OCI-LY1 (cell line): ENCODE measurements at regions not wholly inside any gene's neighbourhood (a gene's known extent, or its start where the extent isn't known, plus 50 kb on each side); places are given as distances from the start of the nearest gene placed in this dataset.

ENCODE experiments used
- H2AFZ ChIP-seq: fragments of 200-600 bp; sonication (generic), shearing (Covaris generic); 2 replicates; pipeline ENCODE4 v1.6.0; 2014; ENCODE audit warnings: antibody characterized with exemption, mild to moderate bottlenecking, low read length
- H3F3A ChIP-seq: fragments of 200-600 bp; sonication (generic), shearing (Covaris generic); 2 replicates; pipeline ENCODE4 v1.6.0; 2014; ENCODE audit warnings: mild to moderate bottlenecking, antibody characterized with exemption, low read length, moderate library complexity; ENCODE audit not compliant: insufficient read depth
- H3K27ac ChIP-seq: fragments of 200-600 bp; sonication (generic); 2 replicates; pipeline ENCODE4 v1.5.1; 2014; ENCODE audit warnings: low read length, mixed run types, mild to moderate bottlenecking, low read depth; ENCODE audit not compliant: poor library complexity, severe bottlenecking
- H3K27me3 ChIP-seq: fragments of 200-600 bp; sonication (generic); 2 replicates; pipeline ENCODE4 v1.6.0; 2014; ENCODE audit warnings: antibody characterized with exemption, mild to moderate bottlenecking, low read length, moderate library complexity; ENCODE audit not compliant: insufficient read depth
- H3K36me3 ChIP-seq: fragments of 200-600 bp; sonication (generic); 2 replicates; pipeline ENCODE4 v1.6.1; 2014; ENCODE audit warnings: mild to moderate bottlenecking, antibody characterized with exemption, low read length, moderate library complexity, mixed read lengths; ENCODE audit not compliant: insufficient read depth
- H3K4me1 ChIP-seq: fragments of 200-600 bp; sonication (generic); 2 replicates; pipeline ENCODE4 v1.5.1; 2014; ENCODE audit warnings: mild to moderate bottlenecking, low read length, moderate library complexity; ENCODE audit not compliant: insufficient read depth, severe bottlenecking
- H3K4me2 ChIP-seq: fragments of 200-600 bp; sonication (generic), shearing (Covaris generic); 2 replicates; pipeline ENCODE4 v1.6.1; 2014; ENCODE audit warnings: low read length
- H3K4me3 ChIP-seq: fragments of 200-600 bp; sonication (generic); 2 replicates; pipeline ENCODE4 v1.5.1; 2014; ENCODE audit warnings: low read length, low read depth, mild to moderate bottlenecking, mixed read lengths; ENCODE audit not compliant: poor library complexity, severe bottlenecking
- H3K79me2 ChIP-seq: fragments of 200-600 bp; shearing (Covaris generic); 2 replicates; pipeline ENCODE4 v1.6.1; 2016; ENCODE audit warnings: mixed run types, low read length, mixed read lengths; ENCODE audit not compliant: insufficient read depth
- H3K9ac ChIP-seq: fragments of 200-600 bp; sonication (generic), shearing (Covaris generic); 2 replicates; pipeline ENCODE4 v1.6.1; 2014; ENCODE audit warnings: mild to moderate bottlenecking, low read length, mixed read lengths
- H3K9me2 ChIP-seq: fragments of 200-600 bp; sonication (generic), shearing (Covaris generic); 2 replicates; pipeline ENCODE4 v1.6.1; 2014; ENCODE audit warnings: low read depth, mild to moderate bottlenecking, low read length, mixed read lengths
- H3K9me3 ChIP-seq: fragments of 200-600 bp; shearing (Covaris generic); 2 replicates; pipeline ENCODE4 v1.6.1; 2014; ENCODE audit warnings: low read length, mixed read lengths
- H4K20me1 ChIP-seq: fragments of 200-600 bp; sonication (generic), shearing (Covaris generic); 2 replicates; pipeline ENCODE4 v1.6.0; 2016; ENCODE audit warnings: mild to moderate bottlenecking, low read length; ENCODE audit not compliant: insufficient read depth
- CTCF ChIP-seq: fragments of 200-600 bp; sonication (generic), shearing (Covaris generic); IDR thresholded peaks from 2 replicates; pipeline ENCODE4 v1.5.1; 2017; ENCODE audit warnings: mild to moderate bottlenecking, antibody characterized with exemption, low read length, moderate library complexity, mixed read lengths
- EZH2 ChIP-seq: fragments of 200-600 bp; sonication (generic), shearing (Covaris generic); IDR thresholded peaks from 2 replicates; pipeline ENCODE4 v1.8.0; 2017; ENCODE audit warnings: borderline replicate concordance, mixed run types, mild to moderate bottlenecking, antibody characterized with exemption, low read length, moderate library complexity, mixed read lengths

- no peaks in the 10 kb centered on the region for H3K27me3 ChIP-seq
- H3K36me3 ChIP-seq, result no peaks in the 10 kb centered on the region
- H3K9ac ChIP-seq, result no peak overlapping the region
- H3K4me2 ChIP-seq, result peak overlapping the region; percentile 43
- no peaks in the 10 kb centered on the region for H4K20me1 ChIP-seq
- TF ChIP-seq EZH2, result no peak
- no peak for TF ChIP-seq CTCF
- H3K9me2 ChIP-seq, result no peaks in the 10 kb centered on the region
- no peaks in the 10 kb centered on the region for H3K79me2 ChIP-seq
- peaks cover 22% of the 10 kb centered on the region for H3K4me1 ChIP-seq
- no peaks in the 10 kb centered on the region for H3K9me3 ChIP-seq
- no peak overlapping the region for H2AFZ ChIP-seq
- no peak overlapping the region for H3K4me3 ChIP-seq
- H3K27ac ChIP-seq, result peak overlapping the region; percentile 16
- H3F3A ChIP-seq, result no peaks in the 10 kb centered on the region
These were observed 198.8 kb upstream of the PREP start for GRCh38 chr6:105601541-105602236.

- Histone ChIP-seq H2AFZ (no peak overlapping the region), H3K9me3 (no peaks in the 10 kb centered on the region), H3K4me2 (no peak overlapping the region), H3K79me2 (no peaks in the 10 kb centered on the region), H3K27me3 (no peaks in the 10 kb centered on the region), H3K9ac (no peak overlapping the region), H3F3A (no peaks in the 10 kb centered on the region), H3K36me3 (no peaks in the 10 kb centered on the region), H3K27ac (no peak overlapping the region), H4K20me1 (no peaks in the 10 kb centered on the region), H3K4me3 (no peak overlapping the region), H3K9me2 (no peaks in the 10 kb centered on the region), H3K4me1 (peaks cover 25% of the 10 kb centered on the region)
- TF ChIP-seq CTCF (no peak), EZH2 (no peak)
These were observed 197.7 kb upstream of the PREP start for GRCh38 chr6:105600336-105601260.

- TF ChIP-seq CTCF (no peak), EZH2 (no peak)
- H3K4me1 ChIP-seq, result peaks cover 42% of the 10 kb centered on the region
These were observed 195.4 kb upstream of the PREP start for GRCh38 chr6:105598264-105598663.

More at GRCh38 chr6:105598264-105598663, 195.4 kb upstream of the PREP start:
- Histone ChIP-seq H3K9me2 (no peaks in the 10 kb centered on the region), H2AFZ (no peak overlapping the region), H3K79me2 (no peaks in the 10 kb centered on the region), H3K4me2 (no peak overlapping the region), H3K9me3 (no peaks in the 10 kb centered on the region), H3K4me3 (no peak overlapping the region), H3K27me3 (no peaks in the 10 kb centered on the region), H4K20me1 (no peaks in the 10 kb centered on the region), H3K27ac (no peak overlapping the region), H3K36me3 (no peaks in the 10 kb centered on the region), H3K9ac (no peak overlapping the region), H3F3A (no peaks in the 10 kb centered on the region)
